HG03521 (cell line): ENCODE measurements at regions not wholly inside any gene's neighbourhood (a gene's known extent, or its start where the extent isn't known, plus 50 kb on each side); places are given as distances from the start of the nearest gene placed in this dataset.

Experiments used
- ATAC-seq: cut with Tn5 transposase; IDR thresholded peaks from one replicate; pipeline ENCODE4 v1.9.1; 2021; ENCODE audit warnings: mild to moderate bottlenecking, moderate library complexity; ENCODE audit not compliant: unreplicated experiment

GRCh38 chr3:132267391-132267993 lies 49.7 kb upstream of the ACP3 start:
- no peak for ATAC-seq
